Adrenal gland (tissue), 9 donors: ENCODE measurements at regions not wholly inside any gene's neighbourhood (a gene's known extent, or its start where the extent isn't known, plus 50 kb on each side); places are given as distances from the start of the nearest gene placed in this dataset.

Experiments
- DNase-seq, 7 donors: peaks; one replicate each; pipeline ENCODE4 v3.0.0-alpha.2; 2019 to 2020
- H3K27ac ChIP-seq, 5 donors: fragments of 200-600 bp; sonication (generic) in 4 of 5; 1 replicate in 3 of 5; 2 replicates in 2 of 5; pipeline versions ENCODE4 v1.5.1 to v1.8.0; 2016 to 2020; ENCODE audit warnings: mild to moderate bottlenecking in 1 of 5
- H3K27me3 ChIP-seq: fragments of 200-600 bp; 2 replicates; pipeline ENCODE4 v1.8.0; 2021
- H3K36me3 ChIP-seq, 2 donors: fragments of 200-600 bp; replicated peaks in 1 of 2; 1 replicate in 1 of 2; 2 replicates in 1 of 2; pipeline versions ENCODE4 v1.5.1 to v1.8.0; 2018 to 2022
- H3K4me1 ChIP-seq, 2 donors: fragments of 200-600 bp; replicated peaks in 1 of 2; 1 replicate in 1 of 2; 2 replicates in 1 of 2; pipeline versions ENCODE4 v1.5.1 to v1.8.0; 2018 to 2021
- H3K4me3 ChIP-seq, 4 donors: fragments of 200-600 bp; sonication (generic) in 3 of 4; one replicate each; pipeline ENCODE4 v1.5.1; 2016 to 2018
- H3K9me3 ChIP-seq, 3 donors: fragments of 200-600 bp; sonication (generic) in 1 of 3; replicated peaks in 1 of 3; 1 replicate in 2 of 3; 2 replicates in 1 of 3; pipeline versions ENCODE4 v1.5.1 to v1.8.0; 2016 to 2021
- CTCF ChIP-seq, 6 experiments: fragments of 450-650 bp in 4 of 6; fragments of 200-600 bp in 2 of 6; sonication (generic) in 1 of 6; IDR thresholded peaks; 1 replicate in 5 of 6; 2 replicates in 1 of 6; pipeline versions ENCODE4 v1.5.1 to v1.8.0; 2016 to 2021; ENCODE audit warnings: antibody characterized with exemption in 6 of 6, mild to moderate bottlenecking in 2 of 6, moderate library complexity in 1 of 6
- POLR2A ChIP-seq, 2 donors: fragments of 450-650 bp; IDR thresholded peaks; one replicate each; pipeline ENCODE4 v1.6.1; 2017; ENCODE audit warnings: antibody characterized with exemption in 2 of 2, mild to moderate bottlenecking in 2 of 2, moderate library complexity in 1 of 2
- WGBS, 4 donors: extraction: QIAGEN DNeasy Blood & Tissue Kit in 2 of 4; methylation state at CpG; one replicate each; pipeline versions ENCODE4 v1.1.5 to v1.1.7; 2013 to 2017; 5-methylcytosine and 5-hydroxymethylcytosine counted together
- intact Hi-C, 2 donors: fragments of 100-400 bp; cut with DNase I; formaldehyde crosslinking; loops; one replicate each; pipeline versions ENCODE4 v1.14.1 to v1.15.0; 2022 to 2023
- donor health status: healthy with polysubstance abuse.
- donor health status: Bipolar disorder and iron deficiency.
- donor health status: DM: yes; HTN: yes; CAD: no.
- donor health status: DM: no; HTN: no; CAD: no.
- donor health status: DM: no; HTN: no; CAD: no.

- Histone ChIP-seq H3K27ac (no peak overlapping the region), H3K27me3 (no peaks in the 10 kb centered on the region), H3K36me3 (no peaks in the 10 kb centered on the region), H3K4me1 (no peaks in the 10 kb centered on the region), H3K9me3 (no peaks in the 10 kb centered on the region), H3K4me3 (no peak overlapping the region)
- WGBS, 4 donors: 59 to 66% (median 62%) methylated on average over 5 of the region's 5 CpGs
- peak in 4 of 7 donors; percentile 13 to 41 (median 32) for DNase-seq
- intact Hi-C loops: no loop called here
- no peak for TF ChIP-seq POLR2A (IDR thresholded peaks at IDR 0.05)
- no peak for TF ChIP-seq CTCF (IDR thresholded peaks at IDR 0.05)
These were observed 155.6 kb upstream of the STT3B start for GRCh38 chr3:31377045-31377642.

GRCh38 chr3:31378231-31378630 lies 154.5 kb upstream of the STT3B start:
- Histone ChIP-seq H3K4me3 (no peak overlapping the region), H3K27ac (no peak overlapping the region), H3K4me1 (no peaks in the 10 kb centered on the region), H3K9me3 (no peaks in the 10 kb centered on the region), H3K36me3 (no peaks in the 10 kb centered on the region), H3K27me3 (no peaks in the 10 kb centered on the region)
- TF ChIP-seq POLR2A (IDR thresholded peaks at IDR 0.05) (no peak), CTCF (IDR thresholded peaks at IDR 0.05) (no peak)
- WGBS, 4 donors: 93 to 97% (median 95%) methylated on average over 1 of the region's 1 CpG
- intact Hi-C loops: no loop called here
- DNase-seq: no peak

GRCh38 chr3:31379598-31379997 lies 153.1 kb upstream of the STT3B start:
- Histone ChIP-seq H3K9me3 (no peaks in the 10 kb centered on the region), H3K4me3 (no peak overlapping the region), H3K4me1 (no peaks in the 10 kb centered on the region), H3K36me3 (no peaks in the 10 kb centered on the region), H3K27ac (no peak overlapping the region), H3K27me3 (no peaks in the 10 kb centered on the region)
- intact Hi-C loops: no loop called here
- WGBS, 4 donors: 88 to 97% (median 92%) methylated on average over 2 of the region's 2 CpGs
- TF ChIP-seq CTCF (IDR thresholded peaks at IDR 0.05) (no peak), POLR2A (IDR thresholded peaks at IDR 0.05) (no peak)
- DNase-seq: no peak

- no peaks in the 10 kb centered on the region for H3K27me3 ChIP-seq
- 81 to 92% (median 87%) methylated on average over 1 of the region's 1 CpG for WGBS, 4 donors
- no peak for DNase-seq
- H3K36me3 ChIP-seq: no peaks in the 10 kb centered on the region
- TF ChIP-seq CTCF (IDR thresholded peaks at IDR 0.05): no peak
- TF ChIP-seq POLR2A (IDR thresholded peaks at IDR 0.05): no peak
- H3K4me3 ChIP-seq: no peak overlapping the region
- no peak overlapping the region for H3K27ac ChIP-seq
- H3K9me3 ChIP-seq: no peaks in the 10 kb centered on the region
- intact Hi-C loops: no loop called here
- H3K4me1 ChIP-seq: no peaks in the 10 kb centered on the region
These were observed 149.9 kb upstream of the STT3B start for GRCh38 chr3:31382856-31383255.
